B cell (primary cell): ENCODE measurements at regions not wholly inside any gene's neighbourhood (a gene's known extent, or its start where the extent isn't known, plus 50 kb on each side); places are given as distances from the start of the nearest gene placed in this dataset.

Experiments used
- ATAC-seq: fragments of 200-7000 bp; cut with Tn5 transposase; one replicate; pipeline ENCODE4 v1.10.0; 2021; ENCODE audit warnings: low read depth, mild to moderate bottlenecking, moderate number of reproducible peaks, moderate library complexity
- CTCF ChIA-PET: fragments of 350-600 bp; sonication (Branson Sonifier 250); formaldehyde crosslinking; loops from one replicate; lab custom pipeline; 2021; ENCODE audit warnings: antibody characterized with exemption, inconsistent platforms; lab: Charles Lee
- POLR2A ChIA-PET: fragments of 350-600 bp; sonication (Branson Sonifier 250); formaldehyde crosslinking; loops from one replicate; lab custom pipeline; 2021; ENCODE audit warnings: antibody characterized with exemption; lab: Charles Lee
- DNase-seq: peaks from one replicate; pipeline ENCODE4 v3.0.0; 2013
- H2AFZ ChIP-seq: 2 replicates; pipeline ENCODE4 v1.6.1; 2012; ENCODE audit warnings: mild to moderate bottlenecking, low read depth, low read length; ENCODE audit not compliant: insufficient read depth, poor library complexity, severe bottlenecking
- H3K27ac ChIP-seq, 2 donors: 1 replicate in 1 of 2; 2 replicates in 1 of 2; pipeline ENCODE4 v1.5.1; 2012 to 2013; ENCODE audit warnings: low read length in 2 of 2, mild to moderate bottlenecking in 2 of 2, moderate library complexity in 1 of 2
- H3K27me3 ChIP-seq, 4 experiments: fragments of 200-600 bp in 1 of 4; sonication (generic) in 1 of 4; replicated peaks in 1 of 4; 1 replicate in 2 of 4; 2 replicates in 2 of 4; pipeline versions ENCODE4 v1.6.1 to v1.7.0; 2013 to 2016; ENCODE audit warnings: low read length in 3 of 4, mild to moderate bottlenecking in 2 of 4, mixed read lengths in 1 of 4, moderate library complexity in 1 of 4; ENCODE audit not compliant: insufficient read depth in 4 of 4, control insufficient read depth in 3 of 4; ENCODE audit errors: control extremely low read depth in 1 of 4
- H3K36me3 ChIP-seq, 2 experiments: replicated peaks in 1 of 2; 1 replicate in 1 of 2; 2 replicates in 1 of 2; pipeline versions ENCODE4 v1.6.1 to v1.7.1; 2013; ENCODE audit warnings: low read length in 1 of 2; ENCODE audit not compliant: insufficient read depth in 2 of 2, control insufficient read depth in 1 of 2; ENCODE audit errors: control extremely low read depth in 1 of 2, extremely low read depth in 1 of 2
- H3K4me1 ChIP-seq, 2 donors: fragments of 200-600 bp in 1 of 2; sonication (generic) in 1 of 2; 1 replicate in 1 of 2; 2 replicates in 1 of 2; pipeline versions ENCODE4 v1.5.1 to v1.6.1; 2013 to 2017; ENCODE audit warnings: low read length in 2 of 2; ENCODE audit not compliant: control insufficient read depth in 2 of 2, insufficient read depth in 2 of 2
- H3K4me2 ChIP-seq: replicated peaks from 2 replicates; pipeline ENCODE3; 2012; ENCODE audit warnings: mild to moderate bottlenecking, low read depth, low read length; ENCODE audit not compliant: poor library complexity, severe bottlenecking
- H3K4me3 ChIP-seq, 5 experiments: fragments of 200-600 bp in 1 of 5; sonication (generic) in 1 of 5; 1 replicate in 3 of 5; 2 replicates in 2 of 5; pipeline versions ENCODE4 v1.5.1 to v1.7.0; 2011 to 2016; ENCODE audit warnings: low read length in 4 of 5, mild to moderate bottlenecking in 4 of 5, low read depth in 2 of 5, control low read depth in 1 of 5, moderate library complexity in 1 of 5; ENCODE audit not compliant: insufficient read depth in 1 of 5; ENCODE audit errors: control extremely low read depth in 1 of 5, extremely low read depth in 1 of 5
- H3K79me2 ChIP-seq: fragments of 200-600 bp; sonication (generic); one replicate; pipeline ENCODE4 v1.6.0; 2016; ENCODE audit warnings: low read length; ENCODE audit not compliant: control insufficient read depth, insufficient read depth
- H3K9ac ChIP-seq: fragments of 200-600 bp; sonication (generic); 2 replicates; pipeline ENCODE4 v1.6.1; 2017; ENCODE audit warnings: mild to moderate bottlenecking, low read length, moderate library complexity
- H3K9me3 ChIP-seq, 3 donors: one replicate each; pipeline versions ENCODE4 v1.6.1 to v1.7.1; 2013; ENCODE audit warnings: low read length in 2 of 3; ENCODE audit not compliant: control insufficient read depth in 2 of 3, insufficient read depth in 1 of 3; ENCODE audit errors: control extremely low read depth in 1 of 3
- H4K20me1 ChIP-seq: 2 replicates; pipeline ENCODE4 v1.6.0; 2012; ENCODE audit warnings: mild to moderate bottlenecking, low read length; ENCODE audit not compliant: insufficient read depth, control insufficient read depth, poor library complexity, severe bottlenecking
- H3K27ac Mint-ChIP-seq: one replicate; pipeline ENCODE4 v1.8.0; 2021; ENCODE audit warnings: mixed read lengths
- H3K27me3 Mint-ChIP-seq: one replicate; pipeline ENCODE4 v1.8.0; 2021; ENCODE audit warnings: mixed read lengths
- H3K4me1 Mint-ChIP-seq: one replicate; pipeline ENCODE4 v1.8.0; 2021; ENCODE audit warnings: mixed read lengths
- H3K4me3 Mint-ChIP-seq: one replicate; pipeline ENCODE4 v1.8.0; 2021; ENCODE audit warnings: mixed read lengths
- H3K9me3 Mint-ChIP-seq: one replicate; pipeline ENCODE4 v1.8.0; 2022; ENCODE audit warnings: mixed read lengths; ENCODE audit not compliant: insufficient read depth
- EZH2 ChIP-seq: IDR thresholded peaks from 2 replicates; pipeline ENCODE4 v1.6.1; 2012; ENCODE audit warnings: borderline replicate concordance, low read depth, mild to moderate bottlenecking, moderate library complexity, low read length; ENCODE audit not compliant: insufficient read depth, poor library complexity, severe bottlenecking
- WGBS: methylation state at CpG from one replicate; pipeline ENCODE4 v1.1.5; 2013; ENCODE audit warnings: missing lambda C conversion rate; ENCODE audit not compliant: insufficient coverage; 5-methylcytosine and 5-hydroxymethylcytosine counted together
- intact Hi-C: fragments of 100-400 bp; cut with micrococcal nuclease; formaldehyde crosslinking; loops from one replicate; pipeline ENCODE4 v1.10.0; 2022
- TF ChIP-seq, protein P1 (sequence below): fragments of 200-600 bp; IDR thresholded peaks from one replicate; pipeline ENCODE4 v1.8.0; 2022; ENCODE audit warnings: antibody characterized with exemption, mild to moderate bottlenecking

DNA sequence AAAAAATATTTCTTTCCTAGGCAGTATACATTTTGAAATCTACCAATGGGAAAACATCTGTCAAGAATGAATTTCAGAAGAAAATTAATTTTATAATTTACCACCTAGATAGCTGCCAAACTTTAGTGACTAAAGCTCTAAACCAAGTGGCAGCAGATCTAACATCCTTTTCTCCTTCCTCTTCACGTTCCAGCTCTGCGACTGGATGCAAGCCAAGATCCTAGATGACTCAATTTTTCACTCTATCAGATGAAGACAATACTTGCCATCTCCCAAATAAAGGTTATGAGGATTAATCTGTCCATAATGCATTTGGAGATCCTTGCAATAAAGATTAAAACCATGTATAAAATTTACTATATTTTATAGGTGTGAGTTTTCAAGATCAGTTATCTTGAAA is 66.7 kb upstream of the MIR17HG start:
- Histone ChIP-seq H3K4me3 (no peak overlapping the region), H3K9me3 (no peaks in the 10 kb centered on the region), H4K20me1 (no peaks in the 10 kb centered on the region), H2AFZ (no peak overlapping the region), H3K27me3 (peaks cover 0 to 7% (median 0%) of the 10 kb centered on the region in 4 experiments), H3K4me2 (no peak overlapping the region), H3K27ac (no peak overlapping the region), H3K36me3 (no peaks in the 10 kb centered on the region), H3K9ac (no peak overlapping the region), H3K79me2 (no peaks in the 10 kb centered on the region), H3K4me1 (no peaks in the 10 kb centered on the region)
- POLR2A ChIA-PET = no interaction called here
- H3K4me3 Mint-ChIP-seq = no peak overlapping the region
- no peak for TF ChIP-seq EZH2
- TF ChIP-seq, protein P1, sequence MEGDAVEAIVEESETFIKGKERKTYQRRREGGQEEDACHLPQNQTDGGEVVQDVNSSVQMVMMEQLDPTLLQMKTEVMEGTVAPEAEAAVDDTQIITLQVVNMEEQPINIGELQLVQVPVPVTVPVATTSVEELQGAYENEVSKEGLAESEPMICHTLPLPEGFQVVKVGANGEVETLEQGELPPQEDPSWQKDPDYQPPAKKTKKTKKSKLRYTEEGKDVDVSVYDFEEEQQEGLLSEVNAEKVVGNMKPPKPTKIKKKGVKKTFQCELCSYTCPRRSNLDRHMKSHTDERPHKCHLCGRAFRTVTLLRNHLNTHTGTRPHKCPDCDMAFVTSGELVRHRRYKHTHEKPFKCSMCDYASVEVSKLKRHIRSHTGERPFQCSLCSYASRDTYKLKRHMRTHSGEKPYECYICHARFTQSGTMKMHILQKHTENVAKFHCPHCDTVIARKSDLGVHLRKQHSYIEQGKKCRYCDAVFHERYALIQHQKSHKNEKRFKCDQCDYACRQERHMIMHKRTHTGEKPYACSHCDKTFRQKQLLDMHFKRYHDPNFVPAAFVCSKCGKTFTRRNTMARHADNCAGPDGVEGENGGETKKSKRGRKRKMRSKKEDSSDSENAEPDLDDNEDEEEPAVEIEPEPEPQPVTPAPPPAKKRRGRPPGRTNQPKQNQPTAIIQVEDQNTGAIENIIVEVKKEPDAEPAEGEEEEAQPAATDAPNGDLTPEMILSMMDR = no peak
- H3K4me1 Mint-ChIP-seq = no peaks in the 10 kb centered on the region
- DNase-seq (no peak), ATAC-seq (no peak)
- no peak overlapping the region for H3K27ac Mint-ChIP-seq
- intact Hi-C loops = no loop called here
- CTCF ChIA-PET = no interaction called here
- peaks cover 3% of the 10 kb centered on the region for H3K27me3 Mint-ChIP-seq
- H3K9me3 Mint-ChIP-seq = no peaks in the 10 kb centered on the region
- WGBS = 8% methylated on average over 2 of the region's 2 CpGs

DNA sequence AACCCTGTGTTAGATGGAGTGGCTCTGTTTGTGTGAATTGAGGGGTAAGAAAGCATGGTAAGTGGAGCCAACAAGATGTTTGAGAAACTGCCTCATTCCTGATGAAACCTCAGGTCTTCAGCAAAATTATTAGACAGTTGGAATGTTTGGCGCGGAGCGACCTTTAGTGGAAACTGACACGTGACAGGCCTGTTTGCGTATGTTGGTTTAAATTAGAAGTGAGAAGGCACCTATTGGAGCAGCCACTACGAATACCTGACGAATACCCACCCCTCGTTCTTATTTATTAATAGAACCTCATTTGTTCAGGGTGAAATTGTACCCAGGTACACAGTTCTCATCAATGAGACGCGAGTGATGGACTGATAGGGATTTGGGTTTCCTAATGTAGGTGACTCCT is 63.2 kb upstream of the MIR17HG start:
- DNase-seq = no peak
- CTCF ChIA-PET = no interaction called here
- Histone ChIP-seq H3K79me2 (no peaks in the 10 kb centered on the region), H3K27ac (no peak overlapping the region), H3K27me3 (peaks cover 0 to 7% (median 0%) of the 10 kb centered on the region in 4 experiments), H3K36me3 (no peaks in the 10 kb centered on the region), H3K4me3 (no peak overlapping the region), H3K4me1 (no peaks in the 10 kb centered on the region), H3K9ac (no peak overlapping the region), H4K20me1 (no peaks in the 10 kb centered on the region), H3K4me2 (no peak overlapping the region), H3K9me3 (no peaks in the 10 kb centered on the region), H2AFZ (no peak overlapping the region)
- intact Hi-C loops = no loop called here
- ATAC-seq = no peak
- no peaks in the 10 kb centered on the region for H3K4me1 Mint-ChIP-seq
- TF ChIP-seq, protein P1 = no peak
- no peak for TF ChIP-seq EZH2
- no peaks in the 10 kb centered on the region for H3K9me3 Mint-ChIP-seq
- POLR2A ChIA-PET = no interaction called here
- H3K27me3 Mint-ChIP-seq = peaks cover 7% of the 10 kb centered on the region
- H3K4me3 Mint-ChIP-seq = no peak overlapping the region
- no peak overlapping the region for H3K27ac Mint-ChIP-seq
- 95% methylated on average over 4 of the region's 10 CpGs for WGBS
